H1 (cell line): ENCODE measurements at regions not wholly inside any gene's neighbourhood (a gene's known extent, or its start where the extent isn't known, plus 50 kb on each side); places are given as distances from the start of the nearest gene placed in this dataset.

ENCODE experiments used
- CTCF ChIA-PET: fragments of 300-600 bp; sonication (Branson Sonifier 250); formaldehyde crosslinking; loops from one replicate; lab custom pipeline; 2021; ENCODE audit not compliant: partially characterized antibody; lab: Charles Lee
- POLR2A ChIA-PET: fragments of 300-600 bp; sonication (Branson Sonifier 250); formaldehyde crosslinking; loops from one replicate; lab custom pipeline; 2021; ENCODE audit warnings: inconsistent platforms; ENCODE audit not compliant: partially characterized antibody; lab: Charles Lee
- DNase-seq, 2 experiments: peaks; one replicate each; pipeline versions ENCODE4 v3.0.0 to v3.0.0-alpha.2; 2010 to 2022; ENCODE audit warnings: low spot score in 2 of 2, low read depth in 1 of 2, mixed read lengths in 1 of 2
- FAIRE-seq: peaks from 2 replicates; lab custom pipeline; 2011; peaks lifted over from hg19 to GRCh38; lab: Jason Lieb, UNC
- H2AFZ ChIP-seq: 2 replicates; pipeline ENCODE4 v1.8.1; 2012; ENCODE audit warnings: low read length, inconsistent platforms
- H2AK5ac ChIP-seq: 2 replicates; pipeline ENCODE4 v1.6.1; 2013; ENCODE audit warnings: low read depth, low read length
- H2BK120ac ChIP-seq: replicated peaks from 2 replicates; pipeline ENCODE3; 2013; ENCODE audit warnings: low read depth, low read length, inconsistent platforms
- H2BK12ac ChIP-seq: 2 replicates; pipeline ENCODE4 v1.6.1; 2013; ENCODE audit warnings: low read depth, low read length
- H2BK15ac ChIP-seq: 2 replicates; pipeline ENCODE4 v1.6.1; 2013; ENCODE audit warnings: low read length
- H2BK20ac ChIP-seq: 2 replicates; pipeline ENCODE4 v1.6.1; 2013; ENCODE audit warnings: low read length
- H2BK5ac ChIP-seq: 2 replicates; pipeline ENCODE4 v1.6.1; 2013; ENCODE audit warnings: low read depth, low read length
- H3K14ac ChIP-seq: 2 replicates; pipeline ENCODE4 v1.6.1; 2013; ENCODE audit warnings: inconsistent platforms; ENCODE audit not compliant: insufficient read length
- H3K18ac ChIP-seq: 2 replicates; pipeline ENCODE4 v1.6.1; 2013; ENCODE audit warnings: low read length; ENCODE audit errors: extremely low read depth
- H3K23ac ChIP-seq: 2 replicates; pipeline ENCODE4 v1.6.1; 2013; ENCODE audit warnings: inconsistent platforms; ENCODE audit not compliant: insufficient read length
- H3K23me2 ChIP-seq: 2 replicates; pipeline ENCODE4 v1.6.1; 2013; ENCODE audit warnings: low read depth, low read length
- H3K27ac ChIP-seq: 2 replicates; pipeline ENCODE4 v1.6.1; 2011; ENCODE audit warnings: low read depth, low read length, inconsistent platforms
- H3K27me3 ChIP-seq, 4 experiments: replicated peaks in 1 of 4; 1 replicate in 1 of 4; 2 replicates in 3 of 4; pipeline versions ENCODE4 v1.6.1 to v1.8.1; 2011 to 2013; ENCODE audit warnings: low read length in 3 of 4, mild to moderate bottlenecking in 3 of 4, inconsistent platforms in 2 of 4, mixed read lengths in 2 of 4, moderate library complexity in 1 of 4; ENCODE audit not compliant: control insufficient read depth in 3 of 4, insufficient read depth in 3 of 4; ENCODE audit errors: extremely low read depth in 1 of 4
- H3K36me3 ChIP-seq, 4 experiments: 2 replicates each; pipeline versions ENCODE4 v1.6.1 to v1.8.1; 2011 to 2013; ENCODE audit warnings: mild to moderate bottlenecking in 4 of 4, low read length in 3 of 4, moderate library complexity in 2 of 4, control low read depth in 1 of 4, inconsistent platforms in 1 of 4; ENCODE audit not compliant: insufficient read depth in 4 of 4, control insufficient read depth in 2 of 4
- H3K4ac ChIP-seq: replicated peaks from 2 replicates; pipeline ENCODE3; 2013; ENCODE audit warnings: low read length, low read depth, mixed read lengths, inconsistent platforms; ENCODE audit not compliant: insufficient read length
- H3K4me1 ChIP-seq, 4 experiments: replicated peaks in 1 of 4; 1 replicate in 1 of 4; 2 replicates in 3 of 4; pipeline versions ENCODE4 v1.6.1 to v1.8.1; 2011 to 2013; ENCODE audit warnings: low read length in 3 of 4, inconsistent platforms in 2 of 4, mixed read lengths in 1 of 4; ENCODE audit not compliant: insufficient read depth in 4 of 4, control insufficient read depth in 3 of 4
- H3K4me2 ChIP-seq, 2 experiments: 2 replicates each; pipeline versions ENCODE4 v1.6.1 to v1.8.1; 2011 to 2013; ENCODE audit warnings: low read depth in 2 of 2, low read length in 2 of 2, control low read depth in 1 of 2, inconsistent platforms in 1 of 2, mild to moderate bottlenecking in 1 of 2; ENCODE audit not compliant: insufficient read depth in 1 of 2
- H3K4me3 ChIP-seq, 4 experiments: fragments of 200-600, 300-600 bp in 1 of 4; sonication (generic), shearing (Covaris generic), sonication (Bioruptor Twin) in 1 of 4; 2 replicates each; pipeline versions ENCODE4 v1.5.1 to v1.8.1; 2011 to 2016; ENCODE audit warnings: low read length in 4 of 4, low read depth in 3 of 4, control low read depth in 2 of 4, inconsistent platforms in 2 of 4, mild to moderate bottlenecking in 2 of 4, mixed read lengths in 1 of 4, moderate library complexity in 1 of 4; ENCODE audit not compliant: insufficient read depth in 2 of 4; ENCODE audit errors: extremely low read depth in 1 of 4
- H3K56ac ChIP-seq: replicated peaks from 2 replicates; pipeline ENCODE3; 2013; ENCODE audit warnings: low read depth, mild to moderate bottlenecking, mixed read lengths, low read length, inconsistent platforms; ENCODE audit not compliant: insufficient read length
- H3K79me1 ChIP-seq: 2 replicates; pipeline ENCODE4 v1.6.1; 2013; ENCODE audit warnings: low read depth, low read length, control low read depth
- H3K79me2 ChIP-seq, 2 experiments: 2 replicates each; pipeline versions ENCODE4 v1.6.1 to v1.8.1; 2012 to 2013; ENCODE audit warnings: low read length in 2 of 2, mild to moderate bottlenecking in 2 of 2, inconsistent platforms in 1 of 2; ENCODE audit not compliant: insufficient read depth in 2 of 2, control insufficient read depth in 1 of 2
- H3K9ac ChIP-seq, 4 experiments: replicated peaks in 1 of 4; 1 replicate in 1 of 4; 2 replicates in 3 of 4; pipeline versions ENCODE4 v1.6.1 to v1.8.1; 2011 to 2013; ENCODE audit warnings: low read depth in 3 of 4, low read length in 3 of 4, control low read depth in 2 of 4, mild to moderate bottlenecking in 2 of 4, moderate library complexity in 2 of 4, inconsistent platforms in 1 of 4; ENCODE audit errors: extremely low read depth in 1 of 4
- H3K9me3 ChIP-seq, 2 experiments: 2 replicates each; pipeline versions ENCODE4 v1.6.1 to v1.8.1; 2012 to 2013; ENCODE audit warnings: mild to moderate bottlenecking in 2 of 2, moderate library complexity in 2 of 2, control low read depth in 1 of 2, inconsistent platforms in 1 of 2, low read depth in 1 of 2, low read length in 1 of 2, mixed read lengths in 1 of 2; ENCODE audit not compliant: insufficient read depth in 2 of 2
- H4K20me1 ChIP-seq, 2 experiments: replicated peaks in 1 of 2; 2 replicates each; pipeline versions ENCODE3 to v1.8.1; 2011 to 2013; ENCODE audit warnings: inconsistent platforms in 2 of 2, low read length in 2 of 2, mild to moderate bottlenecking in 1 of 2; ENCODE audit not compliant: insufficient read depth in 2 of 2, control insufficient read depth in 1 of 2
- H4K5ac ChIP-seq: 2 replicates; pipeline ENCODE4 v1.6.1; 2013; ENCODE audit warnings: low read length, low read depth, mixed read lengths, inconsistent platforms; ENCODE audit not compliant: insufficient read length
- H4K8ac ChIP-seq: 2 replicates; pipeline ENCODE4 v1.8.0; 2013; ENCODE audit warnings: mild to moderate bottlenecking, moderate library complexity, low read length, inconsistent platforms; ENCODE audit not compliant: insufficient read depth; ENCODE audit errors: extremely low read depth
- H4K91ac ChIP-seq: replicated peaks from 2 replicates; pipeline ENCODE3; 2013; ENCODE audit warnings: low read length, mixed read lengths, inconsistent platforms; ENCODE audit not compliant: insufficient read length
- CBX5 ChIP-seq: fragments of 300-800, 300-1000 bp; sonication (generic); IDR thresholded peaks from 2 replicates; pipeline ENCODE4 v1.7.1; 2016; ENCODE audit warnings: antibody characterized with exemption, low read length, low read depth
- WGBS, 2 experiments: shearing (Covaris generic) in 1 of 2; methylation state at CpG; one replicate each; pipeline versions ENCODE4 v1.1.6 to v1.1.7; 2013 to 2015; ENCODE audit warnings: low lambda C conversion rate in 2 of 2, mixed read lengths in 2 of 2, inconsistent platforms in 1 of 2, low coverage in 1 of 2, missing lambda C conversion rate in 1 of 2; ENCODE audit not compliant: insufficient replicate concordance in 2 of 2, insufficient coverage in 1 of 2, insufficient read length in 1 of 2; ENCODE audit errors: extremely low coverage in 1 of 2, missing lambda C conversion rate in 1 of 2; 5-methylcytosine and 5-hydroxymethylcytosine counted together

DNA sequence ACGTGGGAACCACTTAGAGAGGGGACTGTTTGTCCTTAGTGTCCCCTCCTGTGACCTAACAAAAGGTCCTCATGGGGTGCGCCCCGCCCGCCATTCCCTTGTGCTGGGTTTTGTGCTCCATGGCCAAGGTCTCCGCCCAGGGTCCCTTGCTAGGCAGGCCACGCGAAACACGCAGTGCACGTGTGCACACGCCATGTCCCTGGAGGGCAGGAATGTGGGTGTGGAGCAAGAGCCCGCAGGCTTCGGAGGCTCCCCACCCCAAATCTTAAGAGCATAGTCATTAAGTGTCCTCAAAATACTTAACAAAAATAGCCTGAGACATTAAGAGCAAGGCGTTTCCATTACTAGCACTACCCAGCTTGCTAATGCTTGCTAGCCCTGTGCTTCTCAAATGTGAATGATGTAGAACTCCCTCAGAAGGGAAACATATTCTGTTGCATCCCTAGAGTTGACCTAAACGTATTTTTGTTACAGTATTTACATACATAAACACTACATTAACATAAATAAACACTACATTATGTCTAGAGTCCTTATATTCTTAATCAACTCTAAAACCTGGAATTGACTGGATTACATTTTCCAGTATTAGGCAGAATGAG, 117.6 kb upstream of the APCDD1 start:
- Histone ChIP-seq H3K27ac (no peak overlapping the region), H3K9me3 (no peaks in the 10 kb centered on the region), H3K36me3 (no peaks in the 10 kb centered on the region), H4K5ac (no peak overlapping the region), H2AFZ (no peak overlapping the region), H3K4ac (no peak overlapping the region), H3K18ac (no peak overlapping the region), H4K20me1 (no peaks in the 10 kb centered on the region), H2BK5ac (no peak overlapping the region), H4K8ac (no peak overlapping the region), H3K27me3 (no peaks in the 10 kb centered on the region), H3K14ac (no peak overlapping the region), H3K79me2 (no peaks in the 10 kb centered on the region), H3K9ac (no peak overlapping the region), H2BK12ac (no peak overlapping the region), H4K91ac (no peak overlapping the region), H3K4me1 (no peaks in the 10 kb centered on the region), H2BK120ac (no peak overlapping the region), H3K23ac (no peak overlapping the region), H2BK15ac (no peak overlapping the region), H3K4me3 (no peak overlapping the region), H3K56ac (no peak overlapping the region), H3K79me1 (no peaks in the 10 kb centered on the region), H3K4me2 (no peak overlapping the region), H2BK20ac (no peak overlapping the region), H2AK5ac (no peak overlapping the region), H3K23me2 (no peaks in the 10 kb centered on the region)
- POLR2A ChIA-PET, result no interaction called here
- DNase-seq (no peak), FAIRE-seq (no peak)
- CTCF ChIA-PET, result interaction anchor here (0.7 kb wide), 1 partner anchor 250 kb away, joined by 3 read pairs; no protein-coding TSS in a partner anchor
- WGBS, 2 experiments, result 89% methylated on average over 14 of the region's 14 CpGs; no CpG with 5 or more reads in 1 of the 2 experiments
- TF ChIP-seq CBX5, result no peak
